ENCODE measurements at regions not wholly inside any gene's neighbourhood (a gene's known extent, or its start where the extent isn't known, plus 50 kb on each side); places are given as distances from the start of the nearest gene placed in this dataset.

DNA sequence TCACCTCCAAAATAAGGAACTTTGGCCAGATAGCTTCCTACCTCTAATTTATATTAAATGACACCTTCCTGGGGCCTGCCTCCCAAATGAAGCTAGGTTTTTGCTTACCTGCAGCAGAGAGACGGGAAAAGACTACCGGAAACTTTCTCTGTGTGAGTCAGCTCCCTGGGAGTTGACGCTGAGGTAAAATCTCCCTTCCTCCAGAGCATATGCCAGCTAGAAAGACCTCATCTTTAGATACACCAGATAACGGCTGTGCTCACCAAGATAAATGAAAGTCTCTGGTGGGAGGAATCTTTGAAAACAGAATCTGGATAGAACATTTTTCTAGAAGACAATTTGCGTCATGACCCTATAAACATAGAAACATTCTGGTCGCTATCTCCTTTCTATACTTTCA lies 99.7 kb upstream of the RFX8 start:
- TF ChIP-seq PATZ1 (CRISPR knock-in tag; IDR thresholded peaks at IDR 0.05; ENCODE audit: borderline replicate concordance) (no peak), CREB5 (CRISPR knock-in tag; IDR thresholded peaks at IDR 0.05; ENCODE audit: low read depth) (no peak), ZFP30 (CRISPR knock-in tag; IDR thresholded peaks at IDR 0.05) (no peak)
